OCI-LY3 (cell line): ENCODE measurements at regions not wholly inside any gene's neighbourhood (a gene's known extent, or its start where the extent isn't known, plus 50 kb on each side); places are given as distances from the start of the nearest gene placed in this dataset.

Experiments used
- CTCF ChIP-seq: fragments of 200-600, 300-600 bp; sonication (generic); IDR thresholded peaks from 2 replicates; pipeline ENCODE4 v1.5.1; 2014; ENCODE audit warnings: antibody characterized with exemption, low read length, low read depth
- EZH2phosphoT487 ChIP-seq: fragments of 200-600 bp; shearing (Covaris generic); IDR thresholded peaks from 2 replicates; pipeline ENCODE4 v1.6.1; 2018; ENCODE audit warnings: antibody characterized with exemption, mixed run types, low read depth

DNA sequence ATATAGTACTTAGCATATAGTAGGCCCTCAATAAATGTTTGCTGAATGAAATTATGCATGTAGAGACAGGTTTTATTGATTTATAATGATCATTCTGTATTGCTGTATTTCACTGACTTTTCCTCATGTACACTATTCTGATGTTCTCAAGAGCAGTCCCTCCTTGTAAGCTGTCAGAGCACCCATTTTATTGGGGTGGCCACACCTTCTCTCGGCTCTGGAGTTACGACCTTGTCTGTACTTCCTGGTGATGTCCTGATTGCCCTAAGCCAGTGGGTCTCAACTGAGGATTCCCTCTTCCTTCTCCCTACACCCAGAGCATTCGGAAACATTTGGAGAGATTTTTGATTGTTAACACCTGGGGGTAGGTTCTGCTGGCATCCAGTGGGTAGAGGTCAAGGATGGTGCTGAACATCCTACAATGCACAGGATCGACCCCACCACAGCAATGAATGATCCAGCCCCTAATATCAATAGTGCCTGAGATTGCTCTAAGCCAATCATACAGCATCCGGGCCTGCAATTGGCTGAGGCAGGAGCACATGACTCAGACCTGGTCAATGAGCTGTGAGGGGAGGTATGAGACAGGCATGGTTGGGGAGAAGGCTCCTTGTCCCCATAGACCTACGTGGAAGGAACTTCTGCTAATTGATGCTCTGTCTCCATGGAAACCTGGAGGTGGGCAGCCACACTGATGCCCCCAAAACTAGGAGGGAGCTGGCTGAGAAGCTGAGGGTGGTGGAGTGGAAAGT lies 58.8 kb downstream of the CLDN34 start:
- TF ChIP-seq CTCF (no peak), EZH2phosphoT487 (no peak)
